ENCODE measurements at regions not wholly inside any gene's neighbourhood (a gene's known extent, or its start where the extent isn't known, plus 50 kb on each side); places are given as distances from the start of the nearest gene placed in this dataset.

DNA sequence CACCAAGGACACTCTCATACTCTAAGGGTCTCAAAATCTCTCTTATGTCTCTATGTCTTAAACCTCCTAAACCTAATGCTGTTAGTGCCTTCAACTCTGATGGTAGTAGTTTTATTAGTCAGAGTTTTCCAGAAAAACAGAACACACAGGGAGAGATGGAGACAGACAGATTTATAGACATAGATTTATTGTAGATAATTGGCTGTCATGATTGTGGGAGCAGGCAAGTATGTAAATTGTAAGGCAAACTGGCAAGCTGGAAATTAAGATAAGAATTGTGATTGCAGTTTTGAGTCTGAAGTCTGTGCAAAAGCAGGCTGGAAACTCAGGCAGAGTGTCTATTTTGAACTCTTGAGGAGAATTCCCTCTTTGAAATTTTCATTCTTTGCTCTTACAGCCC is 96.3 kb upstream of the ROBO1 start:
- Histone ChIP-seq H3K4me1 (no peaks in the 10 kb centered on the region), H3K27me3 (no peaks in the 10 kb centered on the region), H3K4me3 (no peak overlapping the region), H3K27ac (replicated peaks in 1 of 4) (no peak overlapping the region), H3K9me3 (no peaks in the 10 kb centered on the region), H3K36me3 (no peaks in the 10 kb centered on the region)
- TF ChIP-seq, protein P1, sequence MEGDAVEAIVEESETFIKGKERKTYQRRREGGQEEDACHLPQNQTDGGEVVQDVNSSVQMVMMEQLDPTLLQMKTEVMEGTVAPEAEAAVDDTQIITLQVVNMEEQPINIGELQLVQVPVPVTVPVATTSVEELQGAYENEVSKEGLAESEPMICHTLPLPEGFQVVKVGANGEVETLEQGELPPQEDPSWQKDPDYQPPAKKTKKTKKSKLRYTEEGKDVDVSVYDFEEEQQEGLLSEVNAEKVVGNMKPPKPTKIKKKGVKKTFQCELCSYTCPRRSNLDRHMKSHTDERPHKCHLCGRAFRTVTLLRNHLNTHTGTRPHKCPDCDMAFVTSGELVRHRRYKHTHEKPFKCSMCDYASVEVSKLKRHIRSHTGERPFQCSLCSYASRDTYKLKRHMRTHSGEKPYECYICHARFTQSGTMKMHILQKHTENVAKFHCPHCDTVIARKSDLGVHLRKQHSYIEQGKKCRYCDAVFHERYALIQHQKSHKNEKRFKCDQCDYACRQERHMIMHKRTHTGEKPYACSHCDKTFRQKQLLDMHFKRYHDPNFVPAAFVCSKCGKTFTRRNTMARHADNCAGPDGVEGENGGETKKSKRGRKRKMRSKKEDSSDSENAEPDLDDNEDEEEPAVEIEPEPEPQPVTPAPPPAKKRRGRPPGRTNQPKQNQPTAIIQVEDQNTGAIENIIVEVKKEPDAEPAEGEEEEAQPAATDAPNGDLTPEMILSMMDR (IDR thresholded peaks at IDR 0.05): no peak
- TF ChIP-seq POLR2AphosphoS5 (IDR thresholded peaks at IDR 0.05) (no peak), POLR2A (IDR thresholded peaks at IDR 0.05; ENCODE audit: low read depth) (no peak), EP300 (IDR thresholded peaks at IDR 0.05) (no peak)
- intact Hi-C loops (cut with DNase I): no loop called here
- DNase-seq (ENCODE audit: extremely low spot score): no peak

DNA sequence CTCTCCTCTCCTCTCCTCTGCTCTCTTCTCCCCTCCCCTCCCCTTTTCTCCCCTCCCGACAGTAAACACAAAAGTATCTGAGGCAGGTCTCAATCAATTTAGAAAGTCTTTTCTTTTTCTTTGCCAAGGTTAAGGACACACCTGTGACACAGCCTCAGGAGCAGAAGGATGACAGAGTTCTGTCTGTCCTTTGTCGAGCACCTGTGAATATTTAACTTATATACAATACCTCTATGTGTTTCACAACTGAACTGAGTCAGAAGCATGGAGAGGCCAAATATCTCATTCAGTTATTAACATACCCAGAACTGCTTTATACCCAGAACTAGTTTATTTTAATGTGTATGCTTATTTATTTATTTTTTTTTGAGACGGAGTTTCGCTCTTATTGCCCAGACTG is 81.1 kb upstream of the ROBO1 start:
- no peaks in the 10 kb centered on the region for H3K4me1 ChIP-seq
- DNase-seq (ENCODE audit: extremely low spot score): no peak
- TF ChIP-seq, protein P1 (IDR thresholded peaks at IDR 0.05): no peak
- TF ChIP-seq POLR2AphosphoS5 (IDR thresholded peaks at IDR 0.05) (no peak), POLR2A (IDR thresholded peaks at IDR 0.05; ENCODE audit: low read depth) (no peak), EP300 (IDR thresholded peaks at IDR 0.05) (no peak)
- H3K27ac ChIP-seq (replicated peaks in 1 of 4): no peak overlapping the region
- H3K36me3 ChIP-seq: no peaks in the 10 kb centered on the region
- intact Hi-C loops (cut with DNase I): no loop called here
- WGBS: 94% methylated on average over 4 of the region's 4 CpGs
- no peaks in the 10 kb centered on the region for H3K9me3 ChIP-seq
- no peaks in the 10 kb centered on the region for H3K27me3 ChIP-seq
- H3K4me3 ChIP-seq: no peak overlapping the region

DNA sequence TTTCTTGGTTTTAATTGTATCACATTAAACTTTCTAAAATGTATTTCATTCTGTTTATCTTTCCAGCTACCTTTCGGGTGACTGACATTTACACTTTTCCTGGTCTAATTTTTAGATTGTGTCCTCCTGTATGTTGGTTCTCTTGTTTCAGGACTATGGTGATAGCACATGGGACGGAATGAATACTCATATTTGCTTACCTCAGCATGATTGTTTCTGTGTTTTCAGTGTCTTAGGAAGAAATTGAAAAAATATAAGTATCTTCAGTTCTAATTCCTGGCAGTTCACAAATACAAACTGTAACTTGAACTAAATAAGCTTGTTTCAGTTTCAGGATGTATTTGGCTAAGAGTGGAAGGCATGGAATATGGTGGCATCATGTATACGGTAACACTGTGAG is 80.1 kb upstream of the ROBO1 start:
- intact Hi-C loops (cut with DNase I): no loop called here
- no peaks in the 10 kb centered on the region for H3K27me3 ChIP-seq
- H3K27ac ChIP-seq (replicated peaks in 1 of 4): no peak overlapping the region
- DNase-seq (ENCODE audit: extremely low spot score): no peak
- WGBS: 57% methylated on average over 3 of the region's 3 CpGs
- TF ChIP-seq, protein P1 (IDR thresholded peaks at IDR 0.05): no peak
- TF ChIP-seq EP300 (IDR thresholded peaks at IDR 0.05) (no peak), POLR2AphosphoS5 (IDR thresholded peaks at IDR 0.05) (no peak), POLR2A (IDR thresholded peaks at IDR 0.05; ENCODE audit: low read depth) (no peak)
- no peaks in the 10 kb centered on the region for H3K4me1 ChIP-seq
- no peaks in the 10 kb centered on the region for H3K9me3 ChIP-seq
- no peak overlapping the region for H3K4me3 ChIP-seq
- no peaks in the 10 kb centered on the region for H3K36me3 ChIP-seq

DNA sequence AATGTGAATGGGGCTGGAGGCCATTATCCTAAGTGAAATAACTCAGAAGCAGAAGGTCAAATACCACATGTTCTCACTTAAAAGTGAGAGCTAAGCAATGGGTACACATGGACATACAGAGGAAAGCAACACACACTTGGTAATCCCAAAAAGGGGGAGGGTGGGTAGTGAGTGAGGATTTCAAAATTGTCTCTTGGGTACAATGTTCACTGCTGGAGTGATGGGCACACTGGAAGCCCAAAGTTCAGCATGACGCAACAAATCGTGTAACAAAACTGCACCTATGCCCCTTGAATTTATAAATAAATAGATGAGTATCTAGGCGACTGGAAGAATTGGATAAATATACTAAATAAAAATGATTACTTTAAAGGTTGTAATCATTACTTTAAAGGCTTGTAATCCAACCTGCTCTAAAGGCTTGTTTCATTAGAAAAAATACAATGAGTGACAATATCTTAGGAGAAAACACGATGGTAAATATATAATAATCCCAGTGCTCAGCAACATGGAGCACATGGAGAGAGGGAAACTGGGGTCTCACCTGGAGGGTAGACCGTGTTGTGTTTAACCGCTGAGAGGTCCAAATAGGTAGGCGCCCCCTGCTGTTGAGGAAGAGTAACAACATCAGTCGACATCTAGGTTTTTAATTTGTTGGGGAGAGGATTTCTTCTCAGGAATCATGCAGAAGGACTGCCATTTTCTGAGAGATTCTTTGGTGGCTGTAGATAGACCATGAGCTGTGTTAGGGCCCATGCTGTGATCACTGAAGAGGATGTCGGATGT is 78.5 kb upstream of the ROBO1 start:
- DNase-seq (ENCODE audit: extremely low spot score): no peak

More for the DNA sequence above, 78.5 kb upstream of the ROBO1 start:
- intact Hi-C loops (cut with DNase I): no loop called here
- no peaks in the 10 kb centered on the region for H3K9me3 ChIP-seq
- no peak overlapping the region for H3K27ac ChIP-seq (replicated peaks in 1 of 4)
- no peaks in the 10 kb centered on the region for H3K27me3 ChIP-seq
- TF ChIP-seq POLR2A (IDR thresholded peaks at IDR 0.05; ENCODE audit: low read depth) (no peak), POLR2AphosphoS5 (IDR thresholded peaks at IDR 0.05) (no peak), EP300 (IDR thresholded peaks at IDR 0.05) (no peak)
- TF ChIP-seq, protein P1 (IDR thresholded peaks at IDR 0.05): peak in 2 of 3 experiments; percentile 8 to 15
- H3K4me3 ChIP-seq: no peak overlapping the region
- WGBS: 67% methylated on average over 9 of the region's 9 CpGs
- no peaks in the 10 kb centered on the region for H3K4me1 ChIP-seq
- no peaks in the 10 kb centered on the region for H3K36me3 ChIP-seq

Data from esophagus muscularis mucosa (tissue), 4 donors.